HG02763 (cell line): ENCODE measurements at regions not wholly inside any gene's neighbourhood (a gene's known extent, or its start where the extent isn't known, plus 50 kb on each side); places are given as distances from the start of the nearest gene placed in this dataset.
"Not testable (repeated sequence)": the region's sequence is repeated elsewhere in the genome, so short reads cannot be mapped to it uniquely, and the experiment has no call there.

Source experiments
- ATAC-seq: cut with Tn5 transposase; IDR thresholded peaks from one replicate; pipeline ENCODE4 v1.9.1; 2021; ENCODE audit warnings: mild to moderate bottlenecking, moderate library complexity; ENCODE audit not compliant: unreplicated experiment

DNA sequence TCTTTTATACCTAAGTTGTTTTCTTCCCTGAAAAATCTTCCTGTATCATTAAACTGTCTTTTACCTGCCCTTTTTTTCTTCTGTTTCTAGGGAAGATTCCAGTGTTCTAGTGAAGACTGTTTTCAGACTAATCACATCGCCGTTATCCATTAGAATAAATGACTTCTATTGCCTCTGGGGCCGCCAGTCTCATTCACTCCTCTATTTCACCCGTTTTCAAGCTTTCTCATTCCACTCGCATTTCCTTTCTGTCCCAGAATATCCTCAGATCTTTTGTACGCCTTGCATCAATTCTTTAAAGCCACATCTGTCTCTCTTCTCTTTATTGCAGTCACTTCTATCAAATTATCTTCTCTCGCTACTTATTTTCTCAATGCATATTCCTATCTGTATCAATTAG lies 1035.6 kb upstream of the MIR17HG start:
- ATAC-seq = no peak

DNA sequence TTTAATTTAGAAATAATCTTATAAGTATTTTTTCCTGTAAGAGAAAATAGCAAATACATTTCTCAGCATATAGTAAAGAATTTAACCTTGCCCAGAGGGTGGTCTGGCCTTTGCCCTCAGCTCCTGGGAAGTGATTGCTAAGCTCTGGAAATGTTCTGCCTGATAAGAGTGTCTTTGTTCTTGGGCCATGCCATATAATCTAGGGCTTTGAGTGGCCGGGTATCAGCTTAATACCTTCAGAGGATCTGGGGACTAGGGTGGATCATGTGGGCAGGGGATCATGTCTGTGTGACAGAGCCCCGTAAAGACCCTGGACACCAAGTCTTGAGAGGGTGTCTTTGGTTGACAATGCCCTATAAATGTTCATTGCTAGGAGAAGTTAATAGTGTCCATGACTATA lies 1032.4 kb upstream of the MIR17HG start:
- ATAC-seq = no peak

DNA sequence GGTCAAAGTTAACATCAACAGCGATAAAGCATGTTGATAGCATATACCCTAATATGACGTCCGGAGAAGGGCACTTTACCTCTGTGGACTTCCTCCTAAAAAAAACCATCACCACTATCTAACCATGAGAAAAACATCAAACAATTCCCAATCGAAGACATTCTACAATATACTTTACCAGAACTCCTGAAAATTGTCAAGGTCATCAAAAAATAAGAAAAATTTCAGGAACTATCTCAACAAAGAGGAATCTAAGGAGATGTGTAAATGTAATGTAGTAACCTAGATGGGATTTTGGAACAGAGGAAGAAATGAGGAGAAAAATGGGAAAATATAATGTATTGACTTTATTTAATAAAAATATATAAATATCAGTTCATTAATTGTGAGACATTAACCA lies 1026.8 kb upstream of the MIR17HG start:
- ATAC-seq = no peak

DNA sequence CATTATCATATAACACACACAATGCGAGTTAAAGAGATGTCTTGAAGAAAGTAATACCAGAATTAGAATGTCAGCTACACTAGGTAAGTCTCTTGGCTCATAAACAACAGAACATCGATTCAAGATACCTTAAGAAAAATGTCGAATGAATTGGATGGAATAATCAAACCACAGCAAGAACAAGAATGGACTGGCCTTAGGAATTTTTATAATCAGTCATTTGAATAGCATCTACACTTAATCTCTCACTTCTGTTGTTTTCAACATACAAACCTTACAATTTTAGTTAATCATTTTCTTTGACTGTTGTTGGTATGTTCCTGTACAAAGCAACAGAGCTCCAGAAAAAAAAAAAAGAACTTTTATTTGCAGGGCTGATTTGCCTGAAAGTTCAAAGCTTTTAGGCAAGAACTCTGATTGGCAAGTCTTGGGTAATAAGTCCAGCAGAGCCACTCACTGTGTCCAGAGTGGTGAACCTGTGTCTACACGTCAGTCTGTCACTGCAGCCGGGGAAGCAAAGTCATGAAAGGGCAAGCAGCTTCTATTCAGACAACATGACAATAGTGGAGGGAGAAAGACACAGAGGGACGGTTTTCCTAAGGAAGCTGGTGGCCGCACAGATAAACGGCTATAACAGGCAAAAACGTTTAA lies 1026.1 kb upstream of the MIR17HG start:
- ATAC-seq = no peak

DNA sequence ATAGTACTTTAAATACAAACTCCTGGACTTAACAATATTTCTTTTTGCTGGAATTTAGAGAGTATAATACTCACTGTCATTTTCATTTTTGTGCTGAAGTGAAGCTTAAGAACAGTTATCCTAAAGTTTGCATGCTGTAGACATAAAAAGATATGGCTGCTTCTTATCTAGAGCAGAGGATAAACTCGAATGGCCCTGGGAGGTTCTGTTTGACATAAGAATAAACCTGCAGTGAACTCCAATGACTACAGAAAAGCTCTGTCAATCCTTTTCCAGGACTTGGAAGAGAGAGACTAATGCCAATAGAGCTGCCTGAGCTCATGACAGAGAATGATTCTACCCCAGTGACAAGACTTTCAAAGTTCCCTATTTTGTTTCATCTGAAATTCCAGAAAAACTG lies 1017.8 kb upstream of the MIR17HG start:
- ATAC-seq = no peak

DNA sequence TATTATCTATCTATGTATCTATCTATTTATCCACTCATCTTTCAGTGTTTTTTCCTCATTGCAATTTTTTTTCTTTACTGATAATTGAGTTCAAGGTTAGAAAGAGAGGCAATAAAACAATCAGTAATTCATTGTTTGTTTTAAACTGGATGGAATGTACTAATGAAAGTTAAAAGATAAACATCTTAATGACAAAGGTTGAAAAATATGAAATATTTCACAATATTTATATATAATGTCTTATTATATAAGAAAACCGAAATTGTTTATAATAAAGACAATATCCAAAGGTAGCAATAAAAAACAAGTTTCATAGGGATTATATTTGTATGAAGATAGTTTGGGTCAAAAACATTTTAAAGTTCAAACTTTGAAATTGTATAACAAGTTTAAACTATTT lies 1015.5 kb upstream of the MIR17HG start:
- no peak for ATAC-seq

DNA sequence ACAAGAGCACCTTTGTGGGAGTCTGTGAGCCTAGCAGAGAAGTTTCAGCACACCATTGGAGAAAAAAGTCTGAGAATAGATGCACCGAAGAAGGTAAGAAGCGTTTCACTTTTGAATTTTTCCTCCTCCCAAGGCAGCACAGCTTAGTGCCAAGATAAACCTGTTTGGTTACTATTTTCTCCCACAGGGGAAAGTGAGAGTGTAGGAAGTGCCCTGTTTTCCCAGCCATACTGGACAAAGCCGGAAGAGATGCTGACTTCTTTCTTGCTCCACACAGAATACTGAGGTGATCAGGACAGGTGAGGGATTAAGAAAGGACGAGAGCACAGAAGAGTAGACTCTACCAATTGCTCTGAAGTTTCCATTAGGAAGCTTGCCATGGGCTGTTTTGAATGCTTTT lies 1011.0 kb upstream of the MIR17HG start:
- no peak for ATAC-seq

DNA sequence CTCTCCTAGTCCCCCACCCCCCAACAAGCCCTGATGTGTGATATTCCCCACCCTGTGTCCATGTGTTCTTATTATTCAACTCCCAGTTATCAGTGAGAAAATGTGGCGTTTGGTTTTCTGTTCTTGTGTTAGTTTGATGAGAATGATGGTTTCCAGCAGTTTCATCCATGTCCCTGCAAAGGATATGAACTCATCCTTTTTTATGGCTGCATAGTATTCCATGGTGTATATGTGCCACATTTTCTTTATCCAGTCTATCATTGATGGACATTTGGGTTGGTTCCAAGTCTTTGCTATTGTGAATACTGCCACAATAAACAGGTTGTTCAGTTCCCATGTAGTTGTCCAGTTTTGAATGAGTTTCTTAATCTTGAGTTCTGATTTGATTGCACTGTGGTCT lies 1006.1 kb upstream of the MIR17HG start:
- ATAC-seq = not testable (repeated sequence)

DNA sequence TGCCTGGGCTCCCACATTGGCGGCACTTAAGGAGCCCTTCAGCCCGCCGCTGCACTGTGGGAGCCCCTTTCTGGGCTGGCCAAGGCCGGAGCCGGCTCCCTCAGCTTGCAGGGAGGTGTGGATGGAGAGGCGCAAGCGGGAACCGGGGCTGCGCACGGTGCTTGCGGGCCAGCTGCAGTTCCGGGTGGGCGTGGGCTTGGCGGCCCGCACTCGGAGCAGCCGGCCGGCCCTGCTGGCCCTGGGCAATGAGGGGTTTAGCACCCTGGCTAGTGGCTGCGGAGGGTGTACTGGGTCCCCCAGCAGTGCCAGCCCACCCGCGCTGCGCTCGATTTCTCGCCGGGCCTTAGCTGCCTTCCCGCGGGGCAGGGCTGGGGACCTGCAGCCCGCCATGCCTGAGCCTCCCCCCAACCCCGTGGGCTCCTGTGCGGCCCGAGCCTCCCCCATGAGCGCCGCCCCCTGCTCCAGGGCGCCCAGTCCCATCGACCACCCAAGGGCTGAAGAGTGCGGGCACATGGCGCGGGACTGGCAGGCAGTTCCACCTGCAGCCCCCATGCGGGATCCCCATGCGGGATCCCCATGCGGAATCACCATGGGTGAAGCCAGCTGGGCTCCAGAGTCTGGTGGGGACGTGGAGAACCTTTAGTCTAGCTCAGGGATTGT lies 998.9 kb upstream of the MIR17HG start:
- ATAC-seq = not testable (repeated sequence)

DNA sequence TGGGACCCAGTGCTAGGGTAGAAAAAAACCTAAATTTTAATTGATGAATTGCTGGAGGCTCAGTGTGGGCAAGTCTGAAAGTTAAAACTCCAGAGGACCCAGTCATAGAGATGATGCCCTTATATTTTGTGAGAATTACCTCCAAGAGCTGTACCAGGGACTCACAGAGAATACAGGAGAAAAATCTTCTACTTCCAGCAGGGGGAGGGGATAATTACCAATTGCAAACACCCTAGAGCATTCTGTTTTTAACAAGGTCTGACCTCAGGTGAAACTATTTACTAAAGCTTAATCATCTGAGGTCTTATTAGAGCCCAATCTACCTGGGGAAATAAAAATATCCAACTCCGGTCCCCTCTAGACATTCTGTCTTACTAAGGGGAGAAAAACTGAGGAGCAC lies 994.7 kb upstream of the MIR17HG start:
- no peak for ATAC-seq

DNA sequence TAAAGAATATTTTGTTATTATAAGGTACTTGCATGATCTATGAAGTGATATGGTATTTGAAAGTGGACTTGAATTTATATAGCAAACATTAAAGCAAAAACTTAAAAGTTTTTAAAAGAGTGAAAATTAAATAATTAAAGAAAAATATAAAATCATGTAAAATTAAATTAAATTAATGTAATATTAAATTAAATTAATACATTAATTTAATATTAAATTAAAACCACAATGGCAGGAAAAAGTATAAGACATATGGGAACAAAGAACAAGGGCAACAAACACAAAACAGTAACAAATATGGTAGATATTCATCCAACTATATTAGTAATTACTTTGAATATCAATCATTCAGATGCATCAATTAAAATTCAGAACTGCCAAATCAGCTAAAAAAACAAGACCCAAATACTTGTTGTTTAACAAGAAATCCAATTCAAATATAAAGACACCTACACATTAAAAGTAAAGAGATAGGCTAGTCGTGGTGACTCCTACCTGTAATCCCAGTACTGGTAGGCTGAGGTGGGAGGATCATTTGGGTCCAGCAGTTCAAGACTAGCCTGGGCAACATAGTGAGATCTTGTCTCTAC lies 992.2 kb upstream of the MIR17HG start:
- ATAC-seq = no peak

DNA sequence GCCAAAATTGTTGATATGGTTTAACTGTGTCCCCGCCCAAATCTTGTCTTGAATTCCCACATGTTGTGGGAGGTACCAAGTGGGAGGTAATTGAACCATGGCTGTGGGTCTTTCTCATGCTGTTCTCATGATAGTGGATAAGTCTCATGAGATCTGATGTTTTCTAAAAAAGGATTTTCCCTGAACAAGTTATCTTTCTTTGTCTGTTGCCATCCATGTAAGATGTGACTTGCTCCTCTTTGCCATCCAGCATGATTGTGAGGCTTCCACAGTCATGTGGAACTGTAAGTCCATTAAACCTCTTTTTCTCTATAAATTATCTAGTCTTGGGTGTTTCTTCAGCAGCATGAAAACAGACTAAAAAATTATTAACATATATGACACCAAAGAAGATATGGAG lies 986.7 kb upstream of the MIR17HG start:
- ATAC-seq = no peak

DNA sequence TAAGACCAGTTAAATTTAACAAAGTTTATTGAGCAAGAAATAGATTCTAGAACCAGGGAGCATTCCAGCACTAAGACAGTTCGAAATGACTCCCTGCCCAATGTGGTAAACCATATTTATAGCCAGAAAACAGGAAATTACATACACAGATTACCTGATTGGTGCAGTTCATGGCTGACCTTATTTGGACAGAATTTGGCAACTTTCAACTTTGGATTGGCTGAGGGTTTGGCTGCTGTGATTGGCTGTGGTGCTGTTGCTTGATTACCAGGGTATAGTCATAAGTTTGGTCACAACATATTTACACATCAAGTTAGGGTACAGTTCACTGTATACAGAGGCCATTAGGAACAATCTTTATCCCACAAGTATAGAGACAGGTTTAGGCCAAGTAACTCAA lies 984.8 kb upstream of the MIR17HG start:
- no peak for ATAC-seq

DNA sequence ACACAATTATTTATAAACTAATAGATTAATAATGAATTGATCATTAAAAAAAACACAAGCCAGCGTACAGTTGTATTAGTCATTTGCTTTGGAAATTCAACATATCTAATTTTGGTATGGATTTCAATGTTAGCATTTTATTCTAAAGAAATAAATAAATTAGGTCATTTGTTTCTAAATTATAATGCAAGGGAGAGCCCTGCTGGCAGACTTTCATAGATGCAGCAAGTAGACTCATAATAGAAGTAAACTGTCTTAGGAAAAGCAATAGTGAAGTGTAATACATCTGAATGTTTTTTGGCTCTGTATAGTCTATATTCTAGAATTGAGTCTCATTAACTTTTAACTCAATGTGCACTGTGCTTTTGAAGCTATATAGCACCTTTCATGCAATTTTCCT lies 982.4 kb upstream of the MIR17HG start:
- ATAC-seq = no peak

DNA sequence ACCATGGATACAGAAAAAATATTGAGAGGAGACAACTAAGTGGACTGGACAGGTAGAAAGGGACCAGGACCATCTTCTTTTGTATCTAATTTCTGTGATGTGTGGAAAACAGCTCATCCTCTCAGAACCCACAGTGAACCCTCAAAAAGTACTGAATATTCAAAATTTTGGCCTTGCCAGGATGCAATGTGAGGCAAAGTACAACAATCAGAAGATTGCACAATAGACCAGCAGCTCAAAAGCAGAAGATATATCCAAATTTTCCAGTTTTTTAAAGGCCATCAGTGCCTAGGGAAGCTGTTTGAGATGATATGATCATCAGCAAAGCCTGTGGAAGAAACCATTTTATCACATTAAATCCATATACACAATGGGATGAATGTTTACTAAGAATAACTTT lies 973.3 kb upstream of the MIR17HG start:
- no peak for ATAC-seq

DNA sequence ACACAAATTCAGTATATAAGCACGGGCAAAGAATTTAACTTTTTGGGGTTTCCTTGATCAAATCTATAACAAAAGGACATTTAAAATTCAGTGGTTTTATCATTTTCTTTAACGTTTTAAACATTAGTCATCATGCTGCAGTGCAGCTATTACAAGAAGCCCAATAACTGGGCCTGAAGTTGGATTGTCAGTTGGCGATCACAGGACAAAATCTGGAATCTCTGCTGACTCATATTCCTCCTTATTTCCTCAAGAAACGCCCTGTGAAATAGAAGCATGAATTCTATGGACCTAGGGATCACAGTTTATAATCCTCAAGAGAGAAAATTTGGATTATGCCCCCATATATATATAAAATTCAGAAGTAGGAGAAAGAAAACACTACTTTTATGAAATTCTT lies 971.6 kb upstream of the MIR17HG start:
- no peak for ATAC-seq

DNA sequence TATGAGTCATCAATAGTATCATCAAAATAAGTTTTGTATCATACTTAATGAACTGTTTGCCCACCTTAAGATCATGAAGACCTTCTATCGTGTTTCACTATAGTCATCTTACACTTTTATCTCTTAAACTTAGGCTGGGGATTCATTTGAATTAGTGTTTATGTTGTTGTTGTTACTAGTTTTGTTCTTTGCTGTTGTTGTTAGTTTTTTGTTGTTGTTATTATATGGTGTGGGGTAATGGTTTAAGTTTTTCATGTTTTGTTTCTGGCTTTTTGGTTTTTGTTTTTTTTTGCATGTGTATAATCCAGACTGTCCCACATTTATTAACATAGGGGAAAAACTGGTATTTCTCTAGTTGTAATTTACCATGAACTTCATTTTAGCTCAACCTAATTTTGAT lies 965.1 kb upstream of the MIR17HG start:
- ATAC-seq = no peak

DNA sequence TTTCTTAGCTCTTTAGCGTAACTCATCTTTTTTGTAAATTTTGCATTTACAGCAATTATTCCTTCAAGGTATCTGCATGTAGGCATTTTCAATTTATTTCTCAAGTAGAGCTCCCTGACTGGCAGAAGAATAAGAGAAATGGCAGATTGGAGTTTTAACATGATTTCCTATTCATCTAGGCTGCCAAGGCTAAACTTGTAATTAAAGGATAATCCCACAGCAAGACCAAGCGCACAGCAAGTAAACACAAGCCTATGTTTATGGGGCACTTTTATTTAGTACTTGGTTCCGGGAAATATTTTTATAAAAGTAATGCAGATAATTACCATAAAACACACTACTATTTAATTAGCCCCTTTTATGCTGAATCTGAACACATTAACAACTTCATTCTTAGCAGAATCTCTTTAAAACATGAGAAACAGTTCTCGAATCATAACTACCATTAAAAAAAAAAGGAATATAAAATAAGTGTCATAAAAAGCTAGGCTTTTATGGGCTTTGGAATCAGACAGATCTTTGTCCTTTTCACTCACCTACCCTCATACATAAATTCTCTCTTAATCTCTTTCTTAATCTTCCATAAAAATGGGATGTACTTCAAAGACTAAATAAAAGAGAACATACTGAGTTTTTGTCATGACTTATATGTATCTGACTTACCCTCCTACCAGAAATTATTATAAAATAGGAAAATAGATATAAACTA lies 961.6 kb upstream of the MIR17HG start:
- ATAC-seq = no peak

DNA sequence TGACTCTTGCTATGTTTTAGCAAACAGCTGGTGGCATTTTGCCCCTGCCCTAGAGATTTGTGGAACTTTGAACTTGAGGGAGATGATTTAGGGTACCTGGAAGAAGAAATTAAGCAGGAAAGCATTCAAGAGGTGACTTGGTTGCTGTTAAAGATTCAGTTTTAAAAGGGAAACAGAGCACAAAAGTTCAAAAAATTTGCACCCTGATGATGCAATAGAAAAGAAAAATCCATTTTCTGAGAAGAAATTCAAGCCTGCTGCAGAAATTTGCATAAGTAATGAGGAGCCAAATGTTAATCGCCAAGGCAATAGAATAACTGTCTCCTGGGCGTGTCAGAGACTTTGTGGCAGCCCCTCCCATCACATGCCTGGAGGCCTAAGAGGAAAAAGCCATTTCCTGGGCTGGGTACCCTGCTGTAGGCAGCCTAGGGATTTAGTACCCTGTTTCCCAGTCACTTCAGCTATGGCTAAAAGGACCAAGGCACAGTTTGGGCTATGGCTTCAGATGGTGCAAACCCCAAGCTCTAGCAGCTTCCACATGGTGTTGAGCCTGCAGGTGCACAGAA lies 958.5 kb upstream of the MIR17HG start:
- no peak for ATAC-seq

DNA sequence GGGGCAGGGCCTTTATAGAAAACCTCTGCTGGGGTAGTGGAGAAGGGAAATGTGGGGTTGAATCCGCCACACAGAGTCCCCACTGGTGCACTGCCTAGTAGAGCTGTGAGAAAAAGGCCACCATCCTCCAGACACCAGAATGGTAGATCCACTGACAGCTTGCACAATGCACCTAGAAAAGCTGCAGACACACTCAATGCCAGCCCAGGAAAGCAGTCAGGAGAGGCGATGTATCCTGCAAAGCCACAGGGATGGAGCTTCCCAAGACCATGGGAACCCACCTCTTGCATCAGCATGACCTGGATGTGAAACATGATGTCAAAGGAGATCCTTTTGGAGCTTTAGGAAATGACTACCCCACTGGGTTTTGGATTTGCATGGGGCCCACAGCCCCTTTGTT lies 958.0 kb upstream of the MIR17HG start:
- no peak for ATAC-seq

DNA sequence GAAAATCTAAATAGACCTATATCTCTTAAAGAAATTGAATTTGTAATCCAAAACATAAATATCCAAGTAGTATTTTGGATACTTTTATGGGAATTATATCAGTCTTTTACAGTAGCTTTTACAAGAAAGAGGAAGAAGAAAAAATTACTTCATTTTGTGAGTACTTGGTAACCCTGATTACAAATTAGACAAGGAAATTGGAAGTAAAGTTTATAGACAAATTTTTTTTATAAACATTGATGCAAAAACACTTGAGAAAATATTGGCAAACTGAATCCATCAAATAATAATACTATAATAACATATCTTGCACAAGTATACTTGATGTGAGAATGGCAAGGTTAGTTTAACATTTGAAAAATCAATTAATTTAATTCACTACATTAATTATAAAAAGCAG lies 954.1 kb upstream of the MIR17HG start:
- no peak for ATAC-seq

DNA sequence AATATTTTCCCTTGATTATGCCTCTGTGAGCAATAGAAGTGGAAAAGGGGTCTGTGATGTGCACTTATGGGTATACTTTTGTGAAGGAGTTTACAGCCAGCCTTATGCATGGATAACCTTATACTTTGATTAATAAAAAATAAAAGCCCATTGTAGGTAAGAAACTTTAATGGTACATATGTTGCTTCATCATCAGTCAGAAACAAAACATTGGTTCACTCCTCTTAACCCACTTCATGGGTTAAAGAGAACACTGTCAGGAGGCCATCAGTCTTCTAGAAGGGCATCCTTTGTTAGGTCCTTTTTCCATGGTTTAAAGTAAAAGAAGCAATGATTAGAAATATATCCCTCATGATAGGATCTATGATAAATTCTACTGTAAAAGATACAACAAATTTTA lies 952.1 kb upstream of the MIR17HG start:
- ATAC-seq = no peak
